NB4 (cell line): ENCODE measurements at regions not wholly inside any gene's neighbourhood (a gene's known extent, or its start where the extent isn't known, plus 50 kb on each side); places are given as distances from the start of the nearest gene placed in this dataset.

Experiments used
- POLR2A ChIP-seq: IDR thresholded peaks from 2 replicates; pipeline ENCODE4 v1.6.1; 2011; ENCODE audit warnings: mild to moderate bottlenecking; ENCODE audit not compliant: insufficient read length; ENCODE audit errors: extremely low read depth
- TF ChIP-seq, protein P1 (sequence below): IDR thresholded peaks from one replicate; pipeline ENCODE4 v1.5.1; 2012; ENCODE audit warnings: low read depth, low read length
- TF ChIP-seq, protein P2 (sequence below): IDR thresholded peaks from 2 replicates; pipeline ENCODE4 v1.6.1; 2011; ENCODE audit warnings: low read depth, low read length

GRCh38 chr2:21427606-21428005, 303.8 kb downstream of the TDRD15 start:
- TF ChIP-seq, protein P1, sequence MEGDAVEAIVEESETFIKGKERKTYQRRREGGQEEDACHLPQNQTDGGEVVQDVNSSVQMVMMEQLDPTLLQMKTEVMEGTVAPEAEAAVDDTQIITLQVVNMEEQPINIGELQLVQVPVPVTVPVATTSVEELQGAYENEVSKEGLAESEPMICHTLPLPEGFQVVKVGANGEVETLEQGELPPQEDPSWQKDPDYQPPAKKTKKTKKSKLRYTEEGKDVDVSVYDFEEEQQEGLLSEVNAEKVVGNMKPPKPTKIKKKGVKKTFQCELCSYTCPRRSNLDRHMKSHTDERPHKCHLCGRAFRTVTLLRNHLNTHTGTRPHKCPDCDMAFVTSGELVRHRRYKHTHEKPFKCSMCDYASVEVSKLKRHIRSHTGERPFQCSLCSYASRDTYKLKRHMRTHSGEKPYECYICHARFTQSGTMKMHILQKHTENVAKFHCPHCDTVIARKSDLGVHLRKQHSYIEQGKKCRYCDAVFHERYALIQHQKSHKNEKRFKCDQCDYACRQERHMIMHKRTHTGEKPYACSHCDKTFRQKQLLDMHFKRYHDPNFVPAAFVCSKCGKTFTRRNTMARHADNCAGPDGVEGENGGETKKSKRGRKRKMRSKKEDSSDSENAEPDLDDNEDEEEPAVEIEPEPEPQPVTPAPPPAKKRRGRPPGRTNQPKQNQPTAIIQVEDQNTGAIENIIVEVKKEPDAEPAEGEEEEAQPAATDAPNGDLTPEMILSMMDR: no peak
- TF ChIP-seq POLR2A: no peak
- TF ChIP-seq, protein P2, sequence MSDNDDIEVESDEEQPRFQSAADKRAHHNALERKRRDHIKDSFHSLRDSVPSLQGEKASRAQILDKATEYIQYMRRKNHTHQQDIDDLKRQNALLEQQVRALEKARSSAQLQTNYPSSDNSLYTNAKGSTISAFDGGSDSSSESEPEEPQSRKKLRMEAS: no peak
